NCI-H82 (cell line): ENCODE measurements at regions not wholly inside any gene's neighbourhood (a gene's known extent, or its start where the extent isn't known, plus 50 kb on each side); places are given as distances from the start of the nearest gene placed in this dataset.

Experiments
- DNase-seq: peaks from one replicate; lab custom pipeline; 2025; lab: John Stamatoyannopoulos, UW

DNA sequence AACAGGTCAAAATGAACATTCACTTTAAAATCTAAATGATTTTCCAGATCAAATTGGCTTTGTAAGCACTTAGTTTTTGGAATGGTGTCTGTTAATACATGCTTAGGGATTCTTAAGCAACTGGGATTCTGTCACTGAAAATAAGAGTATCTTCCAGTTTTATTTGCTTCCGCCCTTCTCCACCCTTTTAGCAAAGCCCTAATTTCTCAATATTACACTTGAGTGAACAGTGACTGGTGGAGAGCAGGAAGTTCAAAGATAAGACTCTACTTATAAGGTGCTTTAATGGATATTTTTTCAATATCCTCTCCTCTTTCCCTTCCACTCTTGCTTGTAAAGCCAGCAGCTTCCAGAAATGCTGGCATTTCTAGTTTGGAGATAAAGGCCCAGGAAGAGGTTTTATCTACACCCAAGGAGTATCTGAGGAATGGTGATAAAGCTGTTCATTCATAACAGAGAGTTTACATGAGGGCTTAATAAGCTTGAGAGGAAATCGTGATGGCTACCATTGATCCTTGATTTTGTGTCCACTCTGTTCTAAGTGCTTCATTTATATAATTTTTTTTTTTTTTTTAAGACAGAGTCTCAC is 265.9 kb upstream of the PRICKLE1 start:
- DNase-seq = no peak

DNA sequence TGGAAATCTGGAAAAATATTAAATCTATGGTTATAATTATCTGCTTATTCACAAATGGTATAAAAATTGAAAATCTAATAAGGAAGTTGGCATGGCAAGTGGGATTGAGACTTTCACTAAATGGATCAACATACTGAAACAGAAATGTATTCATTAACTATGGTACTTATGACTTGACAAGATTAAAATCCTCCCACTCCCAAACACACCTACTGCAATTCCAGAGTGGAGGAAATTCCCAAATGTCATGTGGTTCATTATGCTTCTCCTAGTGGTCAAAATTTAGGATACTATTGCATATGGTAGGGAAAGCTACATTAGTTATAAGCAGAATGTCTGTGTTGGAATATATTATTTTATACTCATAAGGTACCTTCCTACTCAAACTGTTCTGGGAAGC is 265.3 kb upstream of the PRICKLE1 start:
- DNase-seq = no peak

GRCh38 chr12:42854208-42854607 is 264.7 kb upstream of the PRICKLE1 start:
- no peak for DNase-seq

DNA sequence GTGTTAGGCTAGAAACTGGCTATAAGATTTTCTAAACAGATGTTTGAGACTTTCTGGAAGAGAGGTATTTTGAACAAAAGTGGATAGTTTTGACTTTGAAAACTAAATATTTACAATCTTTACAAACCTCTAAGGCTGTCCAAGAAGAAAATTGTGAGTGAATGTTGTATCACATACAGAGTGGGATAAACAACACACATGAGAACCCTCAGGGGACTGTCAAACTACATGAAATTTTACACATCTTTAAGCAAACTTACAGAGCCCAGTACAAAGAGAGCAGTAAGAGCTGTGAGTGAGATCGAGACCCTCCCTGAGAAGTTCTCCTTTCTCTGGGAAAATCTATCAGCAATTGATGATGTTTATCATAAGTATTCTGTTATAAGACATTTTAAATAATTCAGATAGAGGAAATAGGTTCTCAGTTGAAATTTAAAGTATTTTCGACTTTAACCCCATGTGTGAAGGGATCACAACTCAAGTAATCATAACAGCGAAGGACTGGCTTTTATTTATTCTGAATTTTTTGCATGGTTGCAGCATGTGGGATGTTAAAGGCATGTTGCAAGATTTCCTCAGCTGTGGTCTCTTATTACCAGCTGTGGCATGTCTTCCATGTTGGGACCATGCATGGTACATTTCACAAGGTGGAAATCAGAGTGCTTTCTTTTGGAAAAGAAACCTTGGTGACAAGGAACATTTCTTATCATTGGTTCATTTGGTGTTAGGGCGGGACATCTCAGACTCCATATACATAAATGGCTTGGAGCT is 264.0 kb upstream of the PRICKLE1 start:
- DNase-seq = no peak

GRCh38 chr12:42846782-42847181 is 257.2 kb upstream of the PRICKLE1 start:
- DNase-seq = no peak

DNA sequence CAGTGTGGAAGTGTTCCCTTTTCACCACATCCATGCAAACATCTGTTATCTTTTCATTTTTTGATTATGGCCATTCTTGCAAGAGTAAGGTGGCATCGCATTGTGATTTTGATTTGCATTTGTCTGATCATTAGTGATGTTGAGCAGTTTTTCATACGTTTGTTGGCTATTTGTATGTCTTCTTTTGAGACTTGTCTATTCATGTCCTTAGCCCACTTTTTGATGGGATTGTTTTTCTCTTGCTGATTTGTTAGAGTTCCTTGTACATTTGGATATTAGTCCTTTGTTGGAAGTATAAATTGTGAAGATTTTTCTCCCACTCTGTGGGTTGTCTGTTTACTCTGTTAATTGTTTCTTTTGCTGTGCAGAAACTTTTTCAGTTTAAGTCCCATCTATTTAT is 244.5 kb upstream of the PRICKLE1 start:
- DNase-seq = no peak

DNA sequence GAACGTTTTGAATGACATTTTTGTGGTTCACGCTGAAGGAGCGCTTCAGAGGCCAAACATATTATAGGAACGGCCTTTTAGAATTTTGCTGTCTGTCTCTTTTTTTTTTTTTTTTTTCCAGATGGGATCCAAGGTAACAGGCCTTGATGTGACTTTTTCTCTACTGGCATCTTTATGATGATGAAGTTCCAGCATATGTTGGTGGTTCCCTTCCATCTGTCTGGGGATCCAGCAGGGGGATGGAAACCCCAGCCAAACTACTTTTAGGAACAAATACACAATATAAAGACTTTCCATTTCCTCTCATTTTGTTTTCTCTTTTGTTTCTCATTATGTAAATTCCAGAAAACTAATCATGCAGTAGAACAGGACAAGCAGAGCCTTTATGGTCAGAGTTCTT is 239.3 kb upstream of the PRICKLE1 start:
- no peak for DNase-seq

GRCh38 chr12:42824327-42824726 is 234.8 kb upstream of the PRICKLE1 start:
- no peak for DNase-seq

- no peak for DNase-seq
Measured at GRCh38 chr12:42823679-42824078, 234.1 kb upstream of the PRICKLE1 start.

GRCh38 chr12:42819846-42820245 is 230.3 kb upstream of the PRICKLE1 start:
- DNase-seq = no peak

- DNase-seq = no peak
Measured at GRCh38 chr12:42815068-42815467, 225.5 kb upstream of the PRICKLE1 start.

GRCh38 chr12:42812871-42813270 is 223.3 kb upstream of the PRICKLE1 start:
- DNase-seq = peak; percentile 1

DNA sequence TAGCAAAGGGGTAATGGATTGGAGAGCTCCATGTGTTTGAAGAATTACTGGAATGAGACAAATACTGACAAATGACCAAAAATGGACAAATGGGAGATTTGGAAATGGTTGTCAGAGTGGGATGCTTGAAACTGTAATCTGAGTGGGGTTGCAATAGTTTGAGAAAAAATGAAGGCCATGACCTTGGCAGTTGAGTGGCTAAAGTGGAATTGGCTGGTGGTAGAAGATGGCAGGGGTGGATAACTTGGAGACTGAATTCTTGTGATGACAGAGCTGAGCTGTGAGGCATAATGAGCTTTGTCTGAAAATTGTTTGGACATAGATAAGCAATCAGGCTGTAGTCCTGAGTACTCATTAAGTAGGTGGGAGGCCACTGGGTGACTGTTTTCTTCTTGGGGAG is 222.5 kb upstream of the PRICKLE1 start:
- DNase-seq = no peak

GRCh38 chr12:42810006-42810405 is 220.5 kb upstream of the PRICKLE1 start:
- no peak for DNase-seq

GRCh38 chr12:42809226-42809625 is 219.7 kb upstream of the PRICKLE1 start:
- DNase-seq = no peak

- no peak for DNase-seq
Measured at GRCh38 chr12:42807766-42808165, 218.2 kb upstream of the PRICKLE1 start.

DNA sequence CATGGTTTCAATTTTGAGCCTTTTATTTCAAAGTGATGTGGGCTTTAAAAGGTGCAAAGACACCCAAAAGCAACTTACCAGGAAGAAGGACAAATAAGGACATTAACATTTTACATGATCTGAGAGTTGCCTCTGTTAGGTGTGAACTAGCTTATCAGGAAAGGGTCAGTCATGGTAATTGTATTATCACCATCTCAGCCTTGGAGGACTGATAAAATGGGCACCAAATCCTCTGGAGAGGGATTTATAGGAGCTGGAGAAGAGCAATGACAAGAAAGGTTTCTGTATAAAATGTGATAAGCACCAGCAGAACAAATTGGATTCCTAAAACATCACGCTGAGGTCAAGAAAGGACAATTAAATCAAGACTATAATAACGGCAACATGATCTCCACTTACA is 217.7 kb upstream of the PRICKLE1 start:
- no peak for DNase-seq

- DNase-seq = no peak
Measured at GRCh38 chr12:42804928-42805327, 215.4 kb upstream of the PRICKLE1 start.

- no peak for DNase-seq
Measured at GRCh38 chr12:42802785-42803189, 213.2 kb upstream of the PRICKLE1 start.

DNA sequence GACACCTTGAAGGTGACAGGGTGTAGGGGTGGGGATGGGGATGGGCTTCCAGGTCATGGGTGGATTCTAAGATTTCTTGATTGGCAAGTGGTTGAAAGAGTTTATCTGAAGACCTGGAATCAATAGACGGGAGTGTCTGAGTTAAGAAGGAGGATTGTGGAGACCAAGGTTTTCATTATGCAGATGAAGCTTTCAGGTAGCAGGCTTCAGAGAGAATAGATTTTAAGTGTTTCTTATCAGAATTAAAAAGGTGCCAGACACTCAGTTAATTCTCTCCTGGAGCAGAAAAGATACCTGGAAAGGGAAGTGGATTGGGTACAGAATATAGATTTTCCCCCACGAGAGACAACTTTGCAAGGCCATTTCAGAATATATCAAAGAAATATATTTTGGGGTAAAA is 211.7 kb upstream of the PRICKLE1 start:
- DNase-seq = no peak

- DNase-seq = no peak
Measured at GRCh38 chr12:42799966-42800365, 210.4 kb upstream of the PRICKLE1 start.

- no peak for DNase-seq
Measured at GRCh38 chr12:42798811-42799438, 209.4 kb upstream of the PRICKLE1 start.

GRCh38 chr12:42794806-42795205 is 205.3 kb upstream of the PRICKLE1 start:
- DNase-seq = no peak
